ENCODE measurements at regions not wholly inside any gene's neighbourhood (a gene's known extent, or its start where the extent isn't known, plus 50 kb on each side); places are given as distances from the start of the nearest gene placed in this dataset.

- no peak for DNase-seq
These were observed 274.7 kb downstream of the MN1 start for GRCh38 chr22:27526901-27527300.

GRCh38 chr22:27531782-27532530 is 269.6 kb downstream of the MN1 start:
- DNase-seq = no peak

DNA sequence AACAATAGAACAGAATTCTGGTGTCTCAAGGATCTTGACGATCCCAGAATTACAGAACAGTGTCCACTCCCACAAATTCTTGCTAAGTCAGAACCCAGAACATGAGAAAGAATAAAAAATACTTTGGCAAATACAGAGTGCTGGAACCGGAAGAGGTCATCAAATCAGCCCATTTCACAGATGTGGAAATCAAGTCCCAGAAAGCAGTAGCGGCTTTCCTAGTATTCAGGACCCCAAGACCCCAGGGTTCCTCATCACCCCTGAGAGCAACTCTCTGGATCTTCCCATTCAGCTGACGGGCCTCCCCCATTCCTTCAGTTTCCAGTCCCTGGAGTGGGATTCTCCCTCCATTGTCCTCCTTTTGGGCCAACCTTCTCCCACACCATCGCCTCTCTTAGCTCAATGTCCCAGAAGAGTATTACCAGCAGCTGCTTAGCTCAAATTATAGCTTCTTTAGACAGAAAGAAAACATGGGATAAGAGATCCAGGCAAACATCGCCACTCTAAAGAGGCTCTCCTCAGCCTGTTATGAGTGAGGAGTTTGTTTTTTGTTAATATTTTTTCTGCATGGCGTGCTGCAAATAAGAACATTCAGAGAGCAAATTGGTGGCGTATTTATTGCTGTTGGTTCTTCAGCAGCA is 268.3 kb downstream of the MN1 start:
- no peak for DNase-seq

DNA sequence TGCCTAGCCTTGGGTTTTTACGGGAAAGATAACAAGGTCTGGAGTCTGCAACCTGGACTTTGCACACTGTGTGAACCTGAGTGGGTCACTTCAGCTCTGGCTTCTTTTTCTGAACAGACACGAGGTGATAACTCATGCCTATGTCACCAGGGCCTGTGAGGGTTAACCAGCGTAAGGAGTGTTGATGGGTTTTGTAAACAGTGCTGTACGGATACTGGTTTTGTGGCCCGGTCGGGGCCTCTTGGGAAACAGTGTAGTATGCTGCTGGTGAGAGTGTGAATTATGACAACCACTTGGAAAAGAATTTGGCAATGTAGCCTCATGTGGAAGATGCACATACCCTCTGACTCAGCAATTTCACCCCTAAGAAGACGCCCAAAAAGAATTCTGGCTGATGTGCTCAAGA is 266.8 kb downstream of the MN1 start:
- DNase-seq = no peak

GRCh38 chr22:27535452-27535851 is 266.1 kb downstream of the MN1 start:
- no peak for DNase-seq

DNA sequence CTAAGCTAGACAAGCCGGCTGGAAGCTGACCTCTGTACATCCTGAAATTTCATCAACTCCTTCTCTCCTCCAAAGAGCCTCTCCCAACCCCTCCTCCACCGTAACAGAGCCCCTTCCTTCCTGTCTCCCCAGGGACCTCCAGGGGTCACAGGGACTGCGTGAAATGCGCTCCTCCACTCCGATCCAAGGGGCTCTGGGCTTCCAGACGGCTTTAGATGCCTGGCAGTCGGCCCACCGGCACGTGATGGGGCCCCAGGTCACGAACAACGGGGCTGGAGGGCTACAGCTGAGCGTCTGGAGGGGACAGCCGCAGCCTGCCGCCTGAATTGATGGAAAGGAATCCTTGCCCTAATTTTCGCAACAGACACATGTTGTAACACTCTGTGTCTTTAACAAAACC is 264.1 kb downstream of the MN1 start:
- no peak for DNase-seq

- no peak for DNase-seq
These were observed 262.9 kb downstream of the MN1 start for GRCh38 chr22:27538666-27539065.

DNA sequence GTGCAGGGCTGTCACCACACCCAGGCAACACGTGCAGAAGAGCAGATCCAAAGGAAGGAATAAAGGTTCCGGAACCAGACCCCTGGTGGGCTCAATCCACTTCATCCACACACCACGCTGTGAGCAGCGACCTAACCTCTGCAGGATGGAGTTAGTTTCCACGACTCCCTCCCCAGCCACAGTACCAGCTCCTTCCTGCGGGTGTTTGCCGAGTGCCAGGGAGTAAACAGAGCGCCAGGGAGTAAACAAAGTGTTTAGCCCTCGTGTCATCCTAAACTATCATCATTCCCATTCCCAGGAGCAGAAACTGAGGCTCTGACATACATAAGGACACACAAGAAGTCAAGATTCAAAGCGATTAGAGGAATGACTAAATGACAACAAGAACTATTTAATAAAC is 261.3 kb downstream of the MN1 start:
- DNase-seq = no peak

DNA sequence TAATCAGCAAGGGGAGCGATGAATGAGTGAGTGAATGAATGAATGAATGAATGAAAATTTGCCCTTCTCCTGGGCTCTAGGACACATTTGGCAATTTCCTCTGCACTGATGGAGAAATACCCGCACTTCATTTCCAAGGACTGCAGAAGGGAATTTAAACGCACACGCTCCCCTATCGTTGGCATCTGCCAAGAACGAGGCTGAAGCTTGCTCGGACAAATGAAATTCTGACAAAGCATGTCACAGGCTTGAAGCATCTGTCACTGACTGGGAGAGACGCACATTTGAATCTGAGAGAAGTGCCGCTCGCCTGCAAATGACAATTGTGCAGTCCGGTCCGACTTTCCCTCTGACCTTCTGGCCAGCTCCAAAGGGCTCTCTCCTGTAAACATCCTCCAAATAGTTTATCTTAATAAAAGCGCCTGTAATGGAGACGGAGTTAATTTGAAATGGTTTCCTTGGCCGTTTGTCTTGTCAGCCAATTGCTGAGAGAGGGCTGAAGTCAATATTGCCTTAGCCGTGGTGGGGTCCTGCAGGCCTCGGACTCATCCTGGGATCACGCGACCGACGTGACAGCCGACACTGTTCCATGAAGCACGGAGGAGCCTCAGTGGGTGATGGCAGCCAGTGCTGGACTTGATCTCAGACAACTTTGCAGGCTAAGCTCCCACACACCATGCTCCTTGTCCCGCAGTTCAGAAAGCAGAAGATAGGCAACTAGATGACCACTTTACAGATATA is 260.7 kb downstream of the MN1 start:
- DNase-seq = no peak

DNA sequence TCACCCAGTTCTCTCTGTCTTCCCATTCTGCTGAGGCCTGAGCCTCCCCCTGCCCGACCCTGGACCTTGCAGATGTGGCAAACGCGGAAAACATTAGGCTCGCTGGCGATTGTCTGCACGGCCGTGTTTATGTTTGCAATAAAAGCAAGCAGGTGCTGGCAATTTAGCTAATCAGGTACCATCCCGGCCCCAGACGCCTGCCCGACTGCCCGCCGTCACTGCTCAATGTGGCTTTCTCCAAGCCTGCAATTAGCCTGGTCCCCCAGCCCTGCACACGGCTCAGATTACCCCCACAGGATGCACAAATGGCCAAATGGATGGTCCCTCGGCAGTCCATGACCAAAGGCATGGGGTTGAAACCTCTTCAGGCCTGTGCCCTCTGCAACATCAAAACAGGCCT is 259.7 kb downstream of the MN1 start:
- DNase-seq = no peak

- DNase-seq = no peak
These were observed 259.0 kb downstream of the MN1 start for GRCh38 chr22:27542602-27543001.

- no peak for DNase-seq
These were observed 258.1 kb downstream of the MN1 start for GRCh38 chr22:27543460-27543859.

- DNase-seq = no peak
These were observed 256.5 kb downstream of the MN1 start for GRCh38 chr22:27545085-27545484.

DNA sequence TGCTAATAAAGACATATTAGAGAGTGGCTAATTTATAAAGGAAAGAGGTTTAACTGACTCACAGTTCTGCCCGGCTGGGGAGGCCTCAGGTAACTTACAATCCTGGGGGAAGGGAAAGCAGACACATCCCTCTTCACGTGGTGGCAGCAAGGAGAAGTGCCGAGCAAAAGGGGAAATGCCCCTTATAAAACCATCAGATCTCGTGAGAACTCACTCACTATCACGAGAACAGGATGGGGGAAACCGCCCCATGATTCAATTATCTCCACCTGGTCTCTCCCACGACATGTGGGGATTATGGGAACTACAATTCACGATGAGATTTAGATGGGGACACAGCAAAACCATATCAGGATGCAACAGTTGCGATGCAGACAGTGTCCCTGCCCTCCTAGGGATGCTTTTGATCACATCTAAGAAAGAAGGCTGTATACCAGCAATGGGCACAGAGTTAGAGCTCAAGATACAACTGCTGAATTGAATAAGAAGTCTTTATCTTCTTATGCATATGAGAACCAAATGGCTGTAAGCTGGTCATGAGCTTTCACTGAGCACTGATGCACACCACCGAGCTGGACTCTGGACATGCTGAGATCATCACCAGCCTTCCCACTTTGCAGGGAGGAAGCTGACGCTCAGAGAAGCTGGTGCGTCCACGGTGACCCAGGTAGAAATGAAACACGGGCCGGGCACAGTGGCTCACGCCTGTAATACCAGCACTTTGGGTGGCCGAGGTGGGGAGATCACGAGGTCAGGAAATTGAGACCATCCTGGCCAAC is 255.2 kb downstream of the MN1 start:
- no peak for DNase-seq

DNA sequence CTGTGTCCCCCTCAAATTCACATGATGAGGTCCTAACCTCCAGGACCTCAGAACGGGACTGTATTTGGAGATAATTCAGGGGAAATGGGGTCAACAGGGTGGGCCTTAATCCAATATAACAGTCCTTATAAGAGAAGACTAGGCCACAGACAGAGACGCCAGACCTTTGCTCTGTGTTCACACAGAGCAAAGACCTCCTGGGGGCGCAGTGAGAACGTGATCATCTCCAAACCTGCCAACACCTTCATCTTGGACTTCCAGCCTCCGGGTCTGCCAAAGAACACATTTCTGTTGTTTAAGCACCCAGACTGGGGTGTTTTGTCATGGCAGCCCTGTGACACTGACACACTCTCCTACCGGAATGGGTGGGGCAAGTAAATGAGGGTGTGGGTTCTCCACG is 250.2 kb downstream of the MN1 start:
- no peak for DNase-seq

DNA sequence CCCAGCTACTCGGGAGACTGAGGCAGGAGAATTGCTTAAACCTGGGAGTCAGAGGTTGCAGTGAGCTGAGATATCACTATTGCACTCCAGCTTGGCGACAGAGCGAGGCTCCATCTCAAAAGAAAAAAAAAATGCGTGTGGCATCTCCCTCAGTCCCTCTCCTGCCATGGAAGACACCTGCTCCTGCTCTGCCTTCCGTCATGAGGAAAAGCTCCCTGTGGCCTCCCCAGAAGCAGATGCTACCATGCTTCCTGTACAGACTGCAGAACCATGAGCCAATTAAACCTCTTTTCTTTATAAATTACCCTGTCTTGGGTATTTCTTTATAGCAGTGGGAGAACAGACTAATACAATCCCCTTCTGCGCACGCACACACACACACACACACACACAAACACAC is 249.4 kb downstream of the MN1 start:
- no peak for DNase-seq

- no peak for DNase-seq
These were observed 248.7 kb downstream of the MN1 start for GRCh38 chr22:27552863-27553262.

- DNase-seq = no peak
These were observed 247.3 kb downstream of the MN1 start for GRCh38 chr22:27554106-27554811.

GRCh38 chr22:27554841-27555456 is 246.6 kb downstream of the MN1 start:
- no peak for DNase-seq

DNA sequence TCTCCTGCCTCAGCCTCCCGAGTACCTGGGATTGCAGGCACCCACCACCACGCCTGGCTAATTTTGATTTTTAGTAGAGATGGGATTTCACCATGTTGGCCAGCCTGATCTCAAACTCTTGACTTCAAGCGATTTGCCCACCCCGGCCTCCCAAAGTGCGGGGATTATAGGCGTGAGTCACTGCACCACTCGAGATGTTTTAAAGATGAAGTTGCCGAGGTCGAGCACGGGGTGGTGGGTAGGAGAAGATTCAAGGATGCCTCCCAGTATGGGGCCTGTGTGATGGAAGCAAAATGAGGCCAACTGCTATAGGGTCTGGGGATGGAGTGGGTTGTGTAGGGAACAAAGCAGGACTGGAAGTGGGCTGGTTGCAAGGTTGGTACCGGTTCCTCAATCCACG is 245.2 kb downstream of the MN1 start:
- DNase-seq = no peak

GRCh38 chr22:27557286-27558008 is 244.1 kb downstream of the MN1 start:
- no peak for DNase-seq

Data from activated CD4-positive, alpha-beta T cell treated with anti-CD3 and anti-CD28 coated beads for 48 hours (primary cell).